Brain microvascular endothelial cell (primary cell): ENCODE measurements at regions not wholly inside any gene's neighbourhood (a gene's known extent, or its start where the extent isn't known, plus 50 kb on each side); places are given as distances from the start of the nearest gene placed in this dataset.

Source experiments
- DNase-seq: peaks from one replicate; pipeline ENCODE4 v3.0.0-alpha.2; 2020
- H3K27ac ChIP-seq: fragments of 250-450 bp; sonication (Bioruptor Pico); 2 replicates; pipeline ENCODE4 v1.5.1; 2020; ENCODE audit warnings: mild to moderate bottlenecking, moderate library complexity
- H3K27me3 ChIP-seq: fragments of 250-450 bp; sonication (Bioruptor Pico); replicated peaks from 2 replicates; pipeline ENCODE4 v1.5.1; 2020; ENCODE audit warnings: mild to moderate bottlenecking
- H3K36me3 ChIP-seq: fragments of 250-450 bp; sonication (Bioruptor Pico); replicated peaks from 2 replicates; pipeline ENCODE4 v1.5.1; 2020; ENCODE audit warnings: mild to moderate bottlenecking
- H3K4me3 ChIP-seq: 2 replicates; pipeline ENCODE4 v1.5.1; 2011; ENCODE audit warnings: low read depth, mild to moderate bottlenecking, control low read depth, low read length, moderate library complexity
- CTCF ChIP-seq: IDR thresholded peaks from 2 replicates; pipeline ENCODE4 v1.5.1; 2011; ENCODE audit warnings: low read depth, mild to moderate bottlenecking, moderate library complexity, low read length, control low read depth, inconsistent platforms; ENCODE audit errors: missing control alignments
- in situ Hi-C: cut with HindIII; loops from 2 replicates; pipeline ENCODE4 v1.10.0; 2017; ENCODE audit warnings: low sequenced_read_pairs, low pct_ligation_motif_present

- in situ Hi-C loops: no loop called here
- Histone ChIP-seq H3K27ac (no peak overlapping the region), H3K36me3 (no peaks in the 10 kb centered on the region), H3K27me3 (no peaks in the 10 kb centered on the region), H3K4me3 (no peak overlapping the region)
- no peak for DNase-seq
- no peak for TF ChIP-seq CTCF
Observed at GRCh38 chr15:85935182-85935581, 140.5 kb upstream of the KLHL25 start.

- no peak for TF ChIP-seq CTCF
- Histone ChIP-seq H3K27me3 (no peaks in the 10 kb centered on the region), H3K4me3 (no peak overlapping the region), H3K36me3 (no peaks in the 10 kb centered on the region), H3K27ac (no peak overlapping the region)
- DNase-seq: no peak
- in situ Hi-C loops: no loop called here
Observed at GRCh38 chr15:85937661-85938060, 142.0 kb upstream of the AGBL1 start.

- no peak overlapping the region for H3K27ac ChIP-seq
- H3K36me3 ChIP-seq: no peaks in the 10 kb centered on the region
- H3K4me3 ChIP-seq: no peak overlapping the region
- DNase-seq: no peak
- in situ Hi-C loops: no loop called here
- TF ChIP-seq CTCF: no peak
- no peaks in the 10 kb centered on the region for H3K27me3 ChIP-seq
Observed at GRCh38 chr15:85941186-85941855, 138.3 kb upstream of the AGBL1 start.

DNA sequence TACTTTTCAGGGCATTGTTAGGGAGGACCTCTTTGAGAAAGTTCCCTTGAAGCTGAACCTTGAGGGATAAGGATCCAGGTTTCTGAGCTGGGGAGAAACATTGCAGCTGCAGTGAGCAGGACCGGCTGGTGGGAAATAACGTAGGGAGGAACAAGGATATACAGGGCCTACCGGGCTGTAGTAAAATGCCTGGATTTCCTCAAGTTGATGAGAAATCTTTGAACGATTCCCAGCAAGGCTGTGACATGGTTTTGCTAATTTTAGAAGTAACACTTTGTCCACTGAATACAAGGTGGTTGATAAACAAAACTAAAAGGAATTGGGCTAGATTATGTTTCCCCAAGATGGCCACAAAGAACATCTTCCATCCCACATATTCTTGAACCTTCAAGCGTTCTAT, 137.0 kb upstream of the AGBL1 start:
- TF ChIP-seq CTCF: no peak
- no peak overlapping the region for H3K4me3 ChIP-seq
- H3K27me3 ChIP-seq: no peaks in the 10 kb centered on the region
- no peaks in the 10 kb centered on the region for H3K36me3 ChIP-seq
- in situ Hi-C loops: no loop called here
- H3K27ac ChIP-seq: no peak overlapping the region
- DNase-seq: no peak

GRCh38 chr15:85943151-85943550, 136.5 kb upstream of the AGBL1 start:
- no peak for DNase-seq
- in situ Hi-C loops: no loop called here
- TF ChIP-seq CTCF: no peak
- H3K27me3 ChIP-seq: no peaks in the 10 kb centered on the region
- H3K4me3 ChIP-seq: no peak overlapping the region
- no peak overlapping the region for H3K27ac ChIP-seq
- H3K36me3 ChIP-seq: no peaks in the 10 kb centered on the region

DNA sequence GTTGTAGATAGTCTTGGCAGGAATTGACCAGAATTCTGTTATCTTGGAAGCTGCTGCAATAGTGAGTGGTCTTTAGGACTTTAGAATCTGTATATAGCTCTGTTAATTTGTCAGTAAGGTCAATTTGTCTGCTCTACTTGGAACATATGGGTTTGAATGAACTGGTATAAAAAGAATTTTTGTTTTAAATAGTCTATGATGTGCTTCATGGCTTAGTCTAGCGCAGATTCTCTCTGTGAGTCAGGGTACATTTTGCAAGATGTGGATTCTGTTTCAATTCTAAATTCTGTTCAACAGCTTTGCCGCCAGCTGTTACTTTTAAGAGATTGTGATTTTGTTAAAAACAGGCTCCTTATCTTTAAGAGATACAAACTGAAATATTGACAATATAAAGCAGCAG, 135.9 kb upstream of the AGBL1 start:
- TF ChIP-seq CTCF: no peak
- no peak overlapping the region for H3K4me3 ChIP-seq
- DNase-seq: no peak
- in situ Hi-C loops: no loop called here
- H3K27me3 ChIP-seq: no peaks in the 10 kb centered on the region
- no peak overlapping the region for H3K27ac ChIP-seq
- no peaks in the 10 kb centered on the region for H3K36me3 ChIP-seq
